GM12865 (cell line): ENCODE measurements at regions not wholly inside any gene's neighbourhood (a gene's known extent, or its start where the extent isn't known, plus 50 kb on each side); places are given as distances from the start of the nearest gene placed in this dataset.

Source experiments
- DNase-seq: peaks from one replicate; pipeline ENCODE4 v3.0.0; 2010; ENCODE audit warnings: low read depth
- H3K4me3 ChIP-seq: 2 replicates; pipeline ENCODE4 v1.5.1; 2011; ENCODE audit warnings: mild to moderate bottlenecking, low read depth, low read length, control low read depth
- TF ChIP-seq, protein P1 (sequence below): IDR thresholded peaks from 2 replicates; pipeline ENCODE4 v1.5.1; 2011; ENCODE audit warnings: low read length, control low read depth, low read depth, inconsistent platforms; ENCODE audit not compliant: insufficient read depth; ENCODE audit errors: missing control alignments

DNA sequence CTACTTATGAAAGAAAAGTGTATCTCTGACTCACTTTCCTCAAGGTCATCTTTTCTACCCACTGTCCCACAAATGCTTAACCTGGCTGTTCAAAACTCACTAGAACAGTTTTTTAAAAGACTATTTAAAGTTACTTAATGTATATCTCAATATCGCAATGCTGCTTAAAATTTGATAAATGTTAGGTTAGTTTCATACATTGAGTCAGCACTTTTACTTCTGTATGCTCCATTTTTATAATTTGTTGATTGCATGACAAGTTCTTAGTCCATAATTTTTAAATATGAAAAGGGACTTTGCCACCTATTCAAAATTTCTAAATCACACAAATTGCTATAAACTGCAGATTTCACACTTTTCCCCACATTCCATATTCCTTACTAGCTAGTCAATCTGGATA is 231.7 kb upstream of the SLC39A10 start:
- no peak overlapping the region for H3K4me3 ChIP-seq
- TF ChIP-seq, protein P1, sequence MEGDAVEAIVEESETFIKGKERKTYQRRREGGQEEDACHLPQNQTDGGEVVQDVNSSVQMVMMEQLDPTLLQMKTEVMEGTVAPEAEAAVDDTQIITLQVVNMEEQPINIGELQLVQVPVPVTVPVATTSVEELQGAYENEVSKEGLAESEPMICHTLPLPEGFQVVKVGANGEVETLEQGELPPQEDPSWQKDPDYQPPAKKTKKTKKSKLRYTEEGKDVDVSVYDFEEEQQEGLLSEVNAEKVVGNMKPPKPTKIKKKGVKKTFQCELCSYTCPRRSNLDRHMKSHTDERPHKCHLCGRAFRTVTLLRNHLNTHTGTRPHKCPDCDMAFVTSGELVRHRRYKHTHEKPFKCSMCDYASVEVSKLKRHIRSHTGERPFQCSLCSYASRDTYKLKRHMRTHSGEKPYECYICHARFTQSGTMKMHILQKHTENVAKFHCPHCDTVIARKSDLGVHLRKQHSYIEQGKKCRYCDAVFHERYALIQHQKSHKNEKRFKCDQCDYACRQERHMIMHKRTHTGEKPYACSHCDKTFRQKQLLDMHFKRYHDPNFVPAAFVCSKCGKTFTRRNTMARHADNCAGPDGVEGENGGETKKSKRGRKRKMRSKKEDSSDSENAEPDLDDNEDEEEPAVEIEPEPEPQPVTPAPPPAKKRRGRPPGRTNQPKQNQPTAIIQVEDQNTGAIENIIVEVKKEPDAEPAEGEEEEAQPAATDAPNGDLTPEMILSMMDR: no peak
- no peak for DNase-seq

DNA sequence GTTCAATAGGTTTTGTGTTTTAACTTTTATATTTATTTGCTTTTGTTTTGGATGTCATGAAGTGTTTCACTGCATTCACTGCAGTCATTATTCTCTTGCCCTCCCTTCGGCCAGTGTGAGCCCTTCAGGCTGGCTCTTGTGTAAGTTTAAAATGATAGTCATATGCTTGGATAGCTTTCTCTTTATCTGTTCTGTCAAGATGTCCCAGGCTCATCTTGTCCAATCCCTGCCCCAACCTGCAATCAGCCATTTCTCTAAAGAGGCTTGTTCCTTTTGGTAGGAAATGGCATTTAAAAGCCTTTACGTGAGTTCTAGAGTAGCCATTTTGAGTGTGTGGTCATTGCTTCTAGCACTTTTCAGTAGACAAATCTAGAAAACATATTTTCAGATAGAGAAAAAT is 238.0 kb upstream of the SLC39A10 start:
- H3K4me3 ChIP-seq: no peak overlapping the region
- TF ChIP-seq, protein P1: no peak
- no peak for DNase-seq

DNA sequence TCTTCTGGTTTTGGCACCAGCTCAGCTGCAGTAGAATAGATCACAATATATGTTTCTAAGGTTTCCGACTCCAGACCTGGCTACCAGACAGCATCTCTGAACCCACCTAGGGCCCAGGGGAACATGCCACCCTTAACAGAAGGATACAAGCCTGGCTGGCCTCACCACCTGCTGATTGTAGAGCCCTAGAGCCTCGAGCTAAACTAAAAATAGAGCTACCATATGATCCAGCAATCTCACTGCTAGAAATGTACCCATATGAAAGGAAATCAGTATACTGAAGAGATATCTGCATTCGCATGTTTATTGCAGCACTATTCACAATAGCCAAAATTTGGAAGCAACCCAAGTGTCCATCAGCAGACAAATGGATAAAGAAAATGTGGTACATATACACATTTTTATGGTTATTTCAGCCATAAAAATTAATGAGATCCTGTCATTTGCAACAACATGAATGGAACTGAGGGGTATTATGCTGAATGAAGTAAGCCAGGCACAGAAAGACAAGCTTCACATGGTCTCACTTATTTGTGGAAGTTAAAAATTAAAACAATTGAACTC is 242.4 kb upstream of the SLC39A10 start:
- DNase-seq: no peak
- TF ChIP-seq, protein P1: no peak
- no peak overlapping the region for H3K4me3 ChIP-seq

DNA sequence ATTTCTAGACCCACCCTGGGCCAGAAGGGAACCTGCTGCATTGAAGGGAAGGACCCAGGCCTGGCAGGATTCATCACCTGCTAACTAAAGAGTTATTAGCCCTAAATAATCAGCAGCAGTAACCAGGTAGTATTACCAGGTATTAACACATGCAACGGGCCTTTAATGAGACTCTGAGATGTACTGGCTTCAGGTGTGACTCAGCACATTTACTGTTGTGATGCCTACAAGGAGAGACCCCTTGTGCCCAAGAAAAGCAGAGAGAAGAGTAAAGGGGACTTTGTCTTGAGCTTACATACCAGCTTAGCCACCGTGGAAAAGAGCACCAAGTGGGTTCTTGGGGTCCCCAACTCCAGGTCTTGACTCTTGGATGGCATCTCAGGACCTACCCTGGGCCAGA is 243.1 kb upstream of the SLC39A10 start:
- no peak overlapping the region for H3K4me3 ChIP-seq
- no peak for DNase-seq
- TF ChIP-seq, protein P1: no peak

DNA sequence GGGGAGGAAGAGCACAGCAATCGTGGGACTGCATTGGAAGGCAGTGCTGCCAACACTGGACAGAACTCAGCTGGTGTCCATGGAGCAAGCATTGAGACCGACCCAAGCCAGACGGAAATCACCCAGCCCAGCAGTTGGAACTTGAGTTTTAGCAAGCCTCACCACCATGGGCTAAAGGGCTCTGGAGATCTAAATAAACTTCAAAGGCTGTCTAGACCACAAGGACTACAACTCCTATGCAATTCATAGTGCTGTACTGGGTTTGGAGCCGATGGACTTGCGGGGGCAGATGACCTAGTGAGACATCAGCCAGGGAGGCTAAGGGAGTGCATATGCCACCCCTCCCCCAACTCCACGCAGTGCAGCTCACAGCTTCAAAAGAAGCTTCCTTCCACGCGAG is 243.6 kb upstream of the SLC39A10 start:
- no peak for DNase-seq
- no peak overlapping the region for H3K4me3 ChIP-seq
- TF ChIP-seq, protein P1: no peak

DNA sequence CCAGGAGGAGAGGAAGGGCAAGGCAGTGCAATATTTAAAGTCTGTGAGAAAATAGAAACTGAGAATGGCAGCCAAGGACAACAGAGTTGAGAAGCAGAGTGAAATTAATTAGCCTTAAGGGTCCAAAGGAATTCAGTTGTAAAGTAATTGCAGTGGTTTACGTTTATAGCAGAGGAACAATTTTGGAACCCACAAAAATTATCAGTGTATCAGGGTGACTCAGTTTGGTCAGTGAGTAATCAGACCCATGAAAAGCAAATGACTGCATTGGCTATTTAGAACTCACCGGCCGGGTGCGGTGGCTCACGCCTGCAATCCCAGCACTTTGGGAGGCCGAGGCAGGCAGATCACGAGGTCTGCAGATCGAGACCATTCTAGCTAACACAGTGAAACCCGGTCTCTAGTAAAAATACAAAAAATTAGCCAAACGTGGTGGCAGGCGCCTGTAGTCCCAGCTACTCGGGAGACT is 245.8 kb upstream of the SLC39A10 start:
- H3K4me3 ChIP-seq: no peak overlapping the region
- TF ChIP-seq, protein P1: no peak
- no peak for DNase-seq

DNA sequence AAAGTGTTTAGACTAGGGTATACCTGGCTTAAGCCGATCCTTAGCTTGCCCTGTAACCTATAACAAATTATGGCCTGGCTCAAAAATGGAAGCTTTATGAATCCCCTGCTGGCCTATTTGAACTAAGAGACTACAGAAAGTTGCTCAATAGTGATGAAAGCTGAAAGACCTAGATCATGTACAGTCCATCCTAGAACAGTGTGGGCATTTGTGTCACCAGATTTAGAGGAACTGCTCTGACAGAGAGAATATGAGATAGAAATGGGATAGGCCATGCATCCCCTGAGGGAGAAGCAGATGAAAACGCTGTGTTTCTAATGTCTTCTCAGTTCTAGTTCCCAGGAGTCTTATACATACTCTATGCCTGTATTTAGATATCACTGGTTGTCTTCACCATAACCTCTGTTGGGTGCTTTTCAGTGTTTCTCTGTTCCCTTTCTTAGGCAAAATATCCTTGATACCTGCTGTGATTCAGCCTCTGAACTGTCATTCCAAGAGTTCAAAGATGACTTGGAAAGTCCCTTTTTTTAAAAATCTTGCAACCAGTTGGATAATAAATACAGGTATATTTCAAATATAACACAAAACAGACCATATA is 246.9 kb upstream of the SLC39A10 start:
- TF ChIP-seq, protein P1: no peak
- DNase-seq: peak; percentile 46

More for the DNA sequence above, 246.9 kb upstream of the SLC39A10 start:
- H3K4me3 ChIP-seq: no peak overlapping the region
